ENCODE measurements at regions not wholly inside any gene's neighbourhood (a gene's known extent, or its start where the extent isn't known, plus 50 kb on each side); places are given as distances from the start of the nearest gene placed in this dataset.

DNA sequence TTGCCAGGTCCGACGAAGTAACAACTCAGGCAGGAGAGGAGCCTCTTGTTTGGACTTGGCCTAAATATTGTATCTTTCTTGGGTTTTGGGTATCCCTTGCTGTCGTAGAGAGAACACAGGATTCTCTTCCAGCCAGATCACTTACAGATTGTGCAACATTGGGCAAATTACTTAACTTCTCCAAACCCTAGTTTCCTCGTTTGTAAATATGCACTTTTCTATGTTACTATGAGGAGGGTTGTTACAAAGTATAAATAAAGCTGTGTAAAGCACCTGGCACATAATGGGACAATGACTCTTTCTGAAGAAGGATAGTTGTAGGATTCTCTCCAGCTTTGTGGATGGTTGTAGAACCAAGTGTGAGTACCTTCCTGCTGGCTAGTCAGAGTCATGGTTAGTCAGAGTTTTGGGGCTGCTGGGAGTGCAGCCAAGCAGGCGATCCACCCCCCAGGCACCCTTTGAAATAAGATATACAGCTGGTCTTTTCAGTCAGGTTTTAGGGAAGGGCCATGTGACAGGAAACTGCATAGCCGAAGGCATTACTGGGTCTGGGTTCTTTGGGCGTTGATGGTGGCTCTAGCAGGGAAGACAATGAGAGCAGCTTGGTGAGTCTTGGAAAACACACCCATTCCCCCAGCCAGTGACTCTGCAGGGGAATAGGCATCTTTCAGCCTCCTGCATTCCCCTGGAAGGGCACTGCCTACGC lies 49.9 kb upstream of the GDNF start:
- TF ChIP-seq, protein P1, sequence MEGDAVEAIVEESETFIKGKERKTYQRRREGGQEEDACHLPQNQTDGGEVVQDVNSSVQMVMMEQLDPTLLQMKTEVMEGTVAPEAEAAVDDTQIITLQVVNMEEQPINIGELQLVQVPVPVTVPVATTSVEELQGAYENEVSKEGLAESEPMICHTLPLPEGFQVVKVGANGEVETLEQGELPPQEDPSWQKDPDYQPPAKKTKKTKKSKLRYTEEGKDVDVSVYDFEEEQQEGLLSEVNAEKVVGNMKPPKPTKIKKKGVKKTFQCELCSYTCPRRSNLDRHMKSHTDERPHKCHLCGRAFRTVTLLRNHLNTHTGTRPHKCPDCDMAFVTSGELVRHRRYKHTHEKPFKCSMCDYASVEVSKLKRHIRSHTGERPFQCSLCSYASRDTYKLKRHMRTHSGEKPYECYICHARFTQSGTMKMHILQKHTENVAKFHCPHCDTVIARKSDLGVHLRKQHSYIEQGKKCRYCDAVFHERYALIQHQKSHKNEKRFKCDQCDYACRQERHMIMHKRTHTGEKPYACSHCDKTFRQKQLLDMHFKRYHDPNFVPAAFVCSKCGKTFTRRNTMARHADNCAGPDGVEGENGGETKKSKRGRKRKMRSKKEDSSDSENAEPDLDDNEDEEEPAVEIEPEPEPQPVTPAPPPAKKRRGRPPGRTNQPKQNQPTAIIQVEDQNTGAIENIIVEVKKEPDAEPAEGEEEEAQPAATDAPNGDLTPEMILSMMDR (IDR thresholded peaks at IDR 0.05; ENCODE audit: low read depth, low read length, poor library complexity, severe bottlenecking) = no peak
- no peak for TF ChIP-seq EZH2phosphoT487 (IDR thresholded peaks at IDR 0.05; ENCODE audit: borderline replicate concordance, low read length)

All from DOHH2 (cell line).